Activated CD8-positive, alpha-beta memory T cell treated with anti-CD3 and anti-CD28 coated beads, Interleukin-2, amount 10 ng/mL, durations not matched to agents 7 days and 5 days (primary cell): ENCODE measurements at regions not wholly inside any gene's neighbourhood (a gene's known extent, or its start where the extent isn't known, plus 50 kb on each side); places are given as distances from the start of the nearest gene placed in this dataset.

ENCODE experiments used
- ATAC-seq: fragments of 150-1000 bp; cut with Tn5 transposase; one replicate; pipeline ENCODE4 v1.10.0; 2021; ENCODE audit warnings: moderate library complexity
- CTCF ChIA-PET: fragments of 350-600 bp; sonication (Branson Sonifier 250); formaldehyde crosslinking; loops from one replicate; lab custom pipeline; 2021; ENCODE audit warnings: antibody characterized with exemption; lab: Charles Lee
- DNase-seq: peaks from one replicate; pipeline ENCODE4 v3.0.0-alpha.2; 2020
- H3K27ac Mint-ChIP-seq: one replicate; pipeline ENCODE4 v1.8.0; 2021; ENCODE audit warnings: mild to moderate bottlenecking, mixed read lengths
- H3K27me3 Mint-ChIP-seq: one replicate; pipeline ENCODE4 v1.8.0; 2021; ENCODE audit warnings: mixed read lengths
- H3K36me3 Mint-ChIP-seq: one replicate; pipeline ENCODE4 v1.8.0; 2021; ENCODE audit warnings: mild to moderate bottlenecking, mixed read lengths
- H3K4me1 Mint-ChIP-seq: one replicate; pipeline ENCODE4 v1.8.0; 2021; ENCODE audit warnings: mixed read lengths
- H3K4me3 Mint-ChIP-seq: one replicate; pipeline ENCODE4 v1.8.0; 2021; ENCODE audit warnings: mild to moderate bottlenecking, moderate library complexity, mixed read lengths
- H3K9me3 Mint-ChIP-seq: one replicate; pipeline ENCODE4 v1.8.0; 2022; ENCODE audit warnings: low read depth, mixed read lengths

- DNase-seq (no peak), ATAC-seq (no peak)
- Mint-ChIP-seq H3K4me3 (no peak overlapping the region), H3K36me3 (no peaks in the 10 kb centered on the region), H3K27me3 (no peaks in the 10 kb centered on the region), H3K9me3 (peaks cover 6% of the 10 kb centered on the region), H3K4me1 (no peaks in the 10 kb centered on the region), H3K27ac (no peak overlapping the region)
- CTCF ChIA-PET = no interaction called here
Measured at GRCh38 chr13:63901630-63902029, 2486.0 kb upstream of the PCDH20 start.

- peaks cover 8% of the 10 kb centered on the region for H3K9me3 Mint-ChIP-seq
- no peak for ATAC-seq
- no peaks in the 10 kb centered on the region for H3K36me3 Mint-ChIP-seq
- no peak overlapping the region for H3K4me3 Mint-ChIP-seq
- no peaks in the 10 kb centered on the region for H3K27me3 Mint-ChIP-seq
- CTCF ChIA-PET = no interaction called here
- no peak overlapping the region for H3K27ac Mint-ChIP-seq
- DNase-seq = no peak
- no peaks in the 10 kb centered on the region for H3K4me1 Mint-ChIP-seq
Measured at GRCh38 chr13:63900406-63900805, 2484.8 kb upstream of the PCDH20 start.

- CTCF ChIA-PET = no interaction called here
- H3K27ac Mint-ChIP-seq = no peak overlapping the region
- H3K36me3 Mint-ChIP-seq = no peaks in the 10 kb centered on the region
Measured at GRCh38 chr13:63896321-63896720, 2480.7 kb upstream of the PCDH20 start.

GRCh38 chr13:63882052-63882451 lies 2466.4 kb upstream of the PCDH20 start:
- peaks cover 11% of the 10 kb centered on the region for H3K9me3 Mint-ChIP-seq
- no peaks in the 10 kb centered on the region for H3K4me1 Mint-ChIP-seq
- DNase-seq (no peak), ATAC-seq (no peak)
- no peak overlapping the region for H3K27ac Mint-ChIP-seq
- CTCF ChIA-PET = no interaction called here
- no peaks in the 10 kb centered on the region for H3K27me3 Mint-ChIP-seq
- no peaks in the 10 kb centered on the region for H3K36me3 Mint-ChIP-seq
- H3K4me3 Mint-ChIP-seq = no peak overlapping the region

More at GRCh38 chr13:63896321-63896720, 2480.7 kb upstream of the PCDH20 start:
- Mint-ChIP-seq H3K9me3 (peaks cover 4% of the 10 kb centered on the region), H3K4me1 (no peaks in the 10 kb centered on the region), H3K4me3 (no peak overlapping the region), H3K27me3 (no peaks in the 10 kb centered on the region)
- ATAC-seq (no peak), DNase-seq (no peak)

GRCh38 chr13:63880705-63881104 lies 2465.1 kb upstream of the PCDH20 start:
- Mint-ChIP-seq H3K27me3 (no peaks in the 10 kb centered on the region), H3K4me3 (no peak overlapping the region), H3K9me3 (peaks cover 11% of the 10 kb centered on the region), H3K36me3 (no peaks in the 10 kb centered on the region), H3K4me1 (no peaks in the 10 kb centered on the region), H3K27ac (no peak overlapping the region)
- ATAC-seq = no peak
- no peak for DNase-seq
- CTCF ChIA-PET = no interaction called here

GRCh38 chr13:63873936-63874335 lies 2458.3 kb upstream of the PCDH20 start:
- ATAC-seq = no peak
- Mint-ChIP-seq H3K4me1 (no peaks in the 10 kb centered on the region), H3K9me3 (peaks cover 6% of the 10 kb centered on the region), H3K4me3 (no peak overlapping the region), H3K27me3 (no peaks in the 10 kb centered on the region), H3K27ac (no peak overlapping the region), H3K36me3 (no peaks in the 10 kb centered on the region)
- CTCF ChIA-PET = no interaction called here
- no peak for DNase-seq

- H3K27me3 Mint-ChIP-seq = no peaks in the 10 kb centered on the region
- H3K27ac Mint-ChIP-seq = no peak overlapping the region
- DNase-seq (no peak), ATAC-seq (no peak)
- CTCF ChIA-PET = no interaction called here
- H3K4me3 Mint-ChIP-seq = no peak overlapping the region
- H3K36me3 Mint-ChIP-seq = no peaks in the 10 kb centered on the region
- H3K4me1 Mint-ChIP-seq = no peaks in the 10 kb centered on the region
- H3K9me3 Mint-ChIP-seq = peaks cover 19% of the 10 kb centered on the region
Measured at GRCh38 chr13:63864171-63864902, 2448.7 kb upstream of the PCDH20 start.

GRCh38 chr13:63855457-63856118 lies 2439.9 kb upstream of the PCDH20 start:
- CTCF ChIA-PET = no interaction called here
- Mint-ChIP-seq H3K36me3 (no peaks in the 10 kb centered on the region), H3K27ac (no peak overlapping the region), H3K9me3 (no peaks in the 10 kb centered on the region), H3K4me3 (no peak overlapping the region), H3K27me3 (no peaks in the 10 kb centered on the region), H3K4me1 (no peaks in the 10 kb centered on the region)
- no peak for DNase-seq
- ATAC-seq = no peak

- CTCF ChIA-PET = no interaction called here
- DNase-seq (no peak), ATAC-seq (no peak)
- Mint-ChIP-seq H3K4me1 (no peaks in the 10 kb centered on the region), H3K36me3 (no peaks in the 10 kb centered on the region), H3K9me3 (no peaks in the 10 kb centered on the region), H3K27me3 (no peaks in the 10 kb centered on the region), H3K4me3 (no peak overlapping the region), H3K27ac (no peak overlapping the region)
Measured at GRCh38 chr13:63853816-63854215, 2438.2 kb upstream of the PCDH20 start.

GRCh38 chr13:63851526-63851925 lies 2435.9 kb upstream of the PCDH20 start:
- Mint-ChIP-seq H3K4me3 (no peak overlapping the region), H3K27me3 (no peaks in the 10 kb centered on the region), H3K9me3 (no peaks in the 10 kb centered on the region), H3K27ac (no peak overlapping the region), H3K36me3 (no peaks in the 10 kb centered on the region), H3K4me1 (no peaks in the 10 kb centered on the region)
- ATAC-seq = no peak
- CTCF ChIA-PET = no interaction called here
- DNase-seq = no peak

- ATAC-seq (no peak), DNase-seq (no peak)
- no peaks in the 10 kb centered on the region for H3K4me1 Mint-ChIP-seq
- H3K4me3 Mint-ChIP-seq = no peak overlapping the region
- no peaks in the 10 kb centered on the region for H3K27me3 Mint-ChIP-seq
- no peak overlapping the region for H3K27ac Mint-ChIP-seq
- no peaks in the 10 kb centered on the region for H3K36me3 Mint-ChIP-seq
- CTCF ChIA-PET = no interaction called here
- H3K9me3 Mint-ChIP-seq = peaks cover 3% of the 10 kb centered on the region
Measured at GRCh38 chr13:63843766-63844699, 2428.4 kb upstream of the PCDH20 start.

- peaks cover 3% of the 10 kb centered on the region for H3K9me3 Mint-ChIP-seq
- ATAC-seq (no peak), DNase-seq (no peak)
- no peak overlapping the region for H3K4me3 Mint-ChIP-seq
- no peak overlapping the region for H3K27ac Mint-ChIP-seq
- no peaks in the 10 kb centered on the region for H3K27me3 Mint-ChIP-seq
- H3K36me3 Mint-ChIP-seq = no peaks in the 10 kb centered on the region
- H3K4me1 Mint-ChIP-seq = no peaks in the 10 kb centered on the region
- CTCF ChIA-PET = no interaction called here
Measured at GRCh38 chr13:63842102-63842501, 2426.5 kb upstream of the PCDH20 start.

- CTCF ChIA-PET = no interaction called here
- no peaks in the 10 kb centered on the region for H3K36me3 Mint-ChIP-seq
- H3K27me3 Mint-ChIP-seq = no peaks in the 10 kb centered on the region
- ATAC-seq = no peak
- DNase-seq = no peak
- H3K27ac Mint-ChIP-seq = no peak overlapping the region
- peaks cover 5% of the 10 kb centered on the region for H3K9me3 Mint-ChIP-seq
- no peak overlapping the region for H3K4me3 Mint-ChIP-seq
- H3K4me1 Mint-ChIP-seq = no peaks in the 10 kb centered on the region
Measured at GRCh38 chr13:63840551-63841421, 2425.1 kb upstream of the PCDH20 start.
